Mammary epithelial cell (primary cell): ENCODE measurements at regions not wholly inside any gene's neighbourhood (a gene's known extent, or its start where the extent isn't known, plus 50 kb on each side); places are given as distances from the start of the nearest gene placed in this dataset.

Experiments
- EZH2 ChIP-seq: IDR thresholded peaks from 2 replicates; pipeline ENCODE4 v1.6.1; 2012; ENCODE audit warnings: low read length, inconsistent platforms, borderline replicate concordance
- TF ChIP-seq, protein P1 (sequence below), 2 donors: IDR thresholded peaks in 1 of 2; conservative IDR thresholded peaks in 1 of 2; 2 replicates each; pipeline ENCODE4 v1.5.1; 2011 to 2012; ENCODE audit warnings: inconsistent platforms in 2 of 2, low read length in 2 of 2, mild to moderate bottlenecking in 2 of 2, control low read depth in 1 of 2, low read depth in 1 of 2; ENCODE audit not compliant: insufficient read depth in 1 of 2; ENCODE audit errors: extremely low read depth in 1 of 2

DNA sequence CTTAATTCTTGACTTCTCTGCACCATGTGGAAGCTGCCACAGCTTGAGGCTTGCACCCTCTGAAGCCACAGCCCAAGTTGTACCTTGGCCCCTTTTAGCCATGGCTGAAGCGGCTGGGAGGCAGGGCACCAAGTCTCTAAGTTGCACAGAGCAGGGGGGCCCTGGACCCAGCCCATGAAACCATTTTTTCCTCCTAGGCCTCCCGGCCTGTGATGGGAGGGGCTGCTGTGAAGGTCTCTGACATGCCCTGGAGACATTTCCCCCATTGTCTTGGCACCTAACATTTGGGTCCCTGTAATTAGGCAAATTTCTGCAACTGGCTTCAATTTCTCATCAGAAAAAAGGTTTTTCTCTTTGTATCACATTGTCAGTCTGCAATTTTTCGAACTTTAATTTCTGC, 92.8 kb upstream of the GALNT15 start:
- TF ChIP-seq, protein P1, sequence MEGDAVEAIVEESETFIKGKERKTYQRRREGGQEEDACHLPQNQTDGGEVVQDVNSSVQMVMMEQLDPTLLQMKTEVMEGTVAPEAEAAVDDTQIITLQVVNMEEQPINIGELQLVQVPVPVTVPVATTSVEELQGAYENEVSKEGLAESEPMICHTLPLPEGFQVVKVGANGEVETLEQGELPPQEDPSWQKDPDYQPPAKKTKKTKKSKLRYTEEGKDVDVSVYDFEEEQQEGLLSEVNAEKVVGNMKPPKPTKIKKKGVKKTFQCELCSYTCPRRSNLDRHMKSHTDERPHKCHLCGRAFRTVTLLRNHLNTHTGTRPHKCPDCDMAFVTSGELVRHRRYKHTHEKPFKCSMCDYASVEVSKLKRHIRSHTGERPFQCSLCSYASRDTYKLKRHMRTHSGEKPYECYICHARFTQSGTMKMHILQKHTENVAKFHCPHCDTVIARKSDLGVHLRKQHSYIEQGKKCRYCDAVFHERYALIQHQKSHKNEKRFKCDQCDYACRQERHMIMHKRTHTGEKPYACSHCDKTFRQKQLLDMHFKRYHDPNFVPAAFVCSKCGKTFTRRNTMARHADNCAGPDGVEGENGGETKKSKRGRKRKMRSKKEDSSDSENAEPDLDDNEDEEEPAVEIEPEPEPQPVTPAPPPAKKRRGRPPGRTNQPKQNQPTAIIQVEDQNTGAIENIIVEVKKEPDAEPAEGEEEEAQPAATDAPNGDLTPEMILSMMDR (conservative IDR thresholded peaks at IDR 0.05 in 1 of 2, IDR thresholded peaks at IDR 0.05 in 1 of 2; ENCODE audit: extremely low read depth in 1 of 2, insufficient read depth in 1 of 2, low read depth in 1 of 2, low read length in 2 of 2) = no peak
- TF ChIP-seq EZH2 = no peak
